ENCODE measurements at regions not wholly inside any gene's neighbourhood (a gene's known extent, or its start where the extent isn't known, plus 50 kb on each side); places are given as distances from the start of the nearest gene placed in this dataset.

GRCh38 chr3:23656199-23656598, 149.6 kb upstream of the UBE2E1 start:
- intact Hi-C loops (cut with micrococcal nuclease; ENCODE audit: unreplicated experiment), result no loop called here
- Mint-ChIP-seq H3K4me3 (ENCODE audit: low read depth, unreplicated experiment) (no peak overlapping the region), H3K27ac (ENCODE audit: unreplicated experiment) (no peak overlapping the region), H3K9me3 (ENCODE audit: low read depth, unreplicated experiment) (peaks cover 4% of the 10 kb centered on the region), H3K4me1 (ENCODE audit: low read depth, unreplicated experiment) (no peaks in the 10 kb centered on the region), H3K36me3 (ENCODE audit: insufficient read depth, unreplicated experiment) (no peaks in the 10 kb centered on the region), H3K27me3 (ENCODE audit: unreplicated experiment) (peaks cover 13% of the 10 kb centered on the region)
- no peak for DNase-seq
- CTCF ChIA-PET, result interaction anchor here (0.9 kb wide), 1 partner anchor 20 kb away, joined by 3 read pairs; no protein-coding TSS in a partner anchor
- no peak for TF ChIP-seq CTCF (IDR thresholded peaks at IDR 0.05; ENCODE audit: unreplicated experiment)
- BruUV-seq (replicated peaks), result no TSS peak

- Mint-ChIP-seq H3K36me3 (ENCODE audit: insufficient read depth, unreplicated experiment) (no peaks in the 10 kb centered on the region), H3K4me3 (ENCODE audit: low read depth, unreplicated experiment) (no peak overlapping the region), H3K27me3 (ENCODE audit: unreplicated experiment) (peaks cover 19% of the 10 kb centered on the region), H3K4me1 (ENCODE audit: low read depth, unreplicated experiment) (no peaks in the 10 kb centered on the region), H3K9me3 (ENCODE audit: low read depth, unreplicated experiment) (peaks cover 4% of the 10 kb centered on the region), H3K27ac (ENCODE audit: unreplicated experiment) (no peak overlapping the region)
- CTCF ChIA-PET, result interaction anchor here (0.8 to 0.9 kb wide), 3 partner anchors 13 to 21 kb away, joined by 3 to 4 read pairs (median 3); no protein-coding TSS in a partner anchor
- intact Hi-C loops (cut with micrococcal nuclease; ENCODE audit: unreplicated experiment), result no loop called here
- no peak for TF ChIP-seq CTCF (IDR thresholded peaks at IDR 0.05; ENCODE audit: unreplicated experiment)
- DNase-seq, result no peak
- BruUV-seq (replicated peaks), result no TSS peak
Measured at GRCh38 chr3:23656821-23657220, 148.9 kb upstream of the UBE2E1 start.

- Mint-ChIP-seq H3K27ac (ENCODE audit: unreplicated experiment) (no peak overlapping the region), H3K36me3 (ENCODE audit: insufficient read depth, unreplicated experiment) (no peaks in the 10 kb centered on the region), H3K4me1 (ENCODE audit: low read depth, unreplicated experiment) (no peaks in the 10 kb centered on the region), H3K9me3 (ENCODE audit: low read depth, unreplicated experiment) (peaks cover 4% of the 10 kb centered on the region), H3K27me3 (ENCODE audit: unreplicated experiment) (peaks cover 26% of the 10 kb centered on the region), H3K4me3 (ENCODE audit: low read depth, unreplicated experiment) (no peak overlapping the region)
- DNase-seq, result no peak
- no peak for TF ChIP-seq CTCF (IDR thresholded peaks at IDR 0.05; ENCODE audit: unreplicated experiment)
- BruUV-seq (replicated peaks), result no TSS peak
- CTCF ChIA-PET, result interaction anchor here (0.8 kb wide), 1 partner anchor 14 kb away, joined by 4 read pairs; no protein-coding TSS in a partner anchor
- intact Hi-C loops (cut with micrococcal nuclease; ENCODE audit: unreplicated experiment), result no loop called here
Measured at GRCh38 chr3:23657647-23658046, 148.1 kb upstream of the UBE2E1 start.

GRCh38 chr3:23659274-23659673, 146.5 kb upstream of the UBE2E1 start:
- CTCF ChIA-PET, result interaction anchor here (0.6 to 0.9 kb wide), 2 partner anchors 473 to 494 kb away, joined by 3 read pairs; no protein-coding TSS in a partner anchor
- no peak for DNase-seq
- H3K4me1 Mint-ChIP-seq (ENCODE audit: low read depth, unreplicated experiment), result no peaks in the 10 kb centered on the region
- H3K36me3 Mint-ChIP-seq (ENCODE audit: insufficient read depth, unreplicated experiment), result no peaks in the 10 kb centered on the region
- H3K27ac Mint-ChIP-seq (ENCODE audit: unreplicated experiment), result no peak overlapping the region
- BruUV-seq (replicated peaks), result no TSS peak
- peaks cover 26% of the 10 kb centered on the region for H3K27me3 Mint-ChIP-seq (ENCODE audit: unreplicated experiment)
- peaks cover 4% of the 10 kb centered on the region for H3K9me3 Mint-ChIP-seq (ENCODE audit: low read depth, unreplicated experiment)
- no peak for TF ChIP-seq CTCF (IDR thresholded peaks at IDR 0.05; ENCODE audit: unreplicated experiment)
- intact Hi-C loops (cut with micrococcal nuclease; ENCODE audit: unreplicated experiment), result no loop called here
- H3K4me3 Mint-ChIP-seq (ENCODE audit: low read depth, unreplicated experiment), result no peak overlapping the region

Measured in Calu3 (cell line).